ENCODE measurements at regions not wholly inside any gene's neighbourhood (a gene's known extent, or its start where the extent isn't known, plus 50 kb on each side); places are given as distances from the start of the nearest gene placed in this dataset.

- DNase-seq (ENCODE audit: low spot score): no peak
Observed at GRCh38 chr11:109804911-109805310, 288.3 kb upstream of the ZC3H12C start.

GRCh38 chr11:109806205-109806604 lies 287.0 kb upstream of the ZC3H12C start:
- DNase-seq (ENCODE audit: low spot score): no peak

GRCh38 chr11:109808569-109808968 lies 284.6 kb upstream of the ZC3H12C start:
- no peak for DNase-seq (ENCODE audit: low spot score)

GRCh38 chr11:109814824-109815223 lies 278.4 kb upstream of the ZC3H12C start:
- DNase-seq (ENCODE audit: low spot score): no peak

GRCh38 chr11:109815500-109816150 lies 277.6 kb upstream of the ZC3H12C start:
- no peak for DNase-seq (ENCODE audit: low spot score)

- DNase-seq (ENCODE audit: low spot score): no peak
Observed at GRCh38 chr11:109818290-109818689, 274.9 kb upstream of the ZC3H12C start.

GRCh38 chr11:109819410-109819809 lies 273.8 kb upstream of the ZC3H12C start:
- no peak for DNase-seq (ENCODE audit: low spot score)

- DNase-seq (ENCODE audit: low spot score): no peak
Observed at GRCh38 chr11:109821511-109821910, 271.7 kb upstream of the ZC3H12C start.

GRCh38 chr11:109822436-109823102 lies 270.6 kb upstream of the ZC3H12C start:
- DNase-seq (ENCODE audit: low spot score): no peak

- DNase-seq (ENCODE audit: low spot score): no peak
Observed at GRCh38 chr11:109828387-109828786, 264.8 kb upstream of the ZC3H12C start.

- no peak for DNase-seq (ENCODE audit: low spot score)
Observed at GRCh38 chr11:109838026-109838425, 255.2 kb upstream of the ZC3H12C start.

- DNase-seq (ENCODE audit: low spot score): no peak
Observed at GRCh38 chr11:109845437-109845836, 247.8 kb upstream of the ZC3H12C start.

GRCh38 chr11:109847621-109848020 lies 245.6 kb upstream of the ZC3H12C start:
- no peak for DNase-seq (ENCODE audit: low spot score)

GRCh38 chr11:109849051-109849450 lies 244.1 kb upstream of the ZC3H12C start:
- DNase-seq (ENCODE audit: low spot score): no peak

- no peak for DNase-seq (ENCODE audit: low spot score)
Observed at GRCh38 chr11:109849946-109850345, 243.2 kb upstream of the ZC3H12C start.

GRCh38 chr11:109851780-109852390 lies 241.3 kb upstream of the ZC3H12C start:
- no peak for DNase-seq (ENCODE audit: low spot score)

- DNase-seq (ENCODE audit: low spot score): no peak
Observed at GRCh38 chr11:109853156-109853776, 239.9 kb upstream of the ZC3H12C start.

- no peak for DNase-seq (ENCODE audit: low spot score)
Observed at GRCh38 chr11:109854731-109855130, 238.5 kb upstream of the ZC3H12C start.

GRCh38 chr11:109856928-109857327 lies 236.3 kb upstream of the ZC3H12C start:
- no peak for DNase-seq (ENCODE audit: low spot score)

- no peak for DNase-seq (ENCODE audit: low spot score)
Observed at GRCh38 chr11:109857637-109858036, 235.6 kb upstream of the ZC3H12C start.

GRCh38 chr11:109858152-109858551 lies 235.0 kb upstream of the ZC3H12C start:
- no peak for DNase-seq (ENCODE audit: low spot score)

- no peak for DNase-seq (ENCODE audit: low spot score)
Observed at GRCh38 chr11:109859045-109859724, 234.0 kb upstream of the ZC3H12C start.

All from hematopoietic multipotent progenitor cell treated with erythropoietin and hydrocortisone succinate and interleukin-3 and kit ligand, for 15 days (in vitro differentiated cells).